GM19372 (cell line): ENCODE measurements at regions not wholly inside any gene's neighbourhood (a gene's known extent, or its start where the extent isn't known, plus 50 kb on each side); places are given as distances from the start of the nearest gene placed in this dataset.
"Not testable (repeated sequence)": the region's sequence is repeated elsewhere in the genome, so short reads cannot be mapped to it uniquely, and the experiment has no call there.

ENCODE experiments used
- ATAC-seq: cut with Tn5 transposase; IDR thresholded peaks from one replicate; pipeline ENCODE4 v1.9.1; 2021; ENCODE audit warnings: mild to moderate bottlenecking, low read depth, moderate library complexity; ENCODE audit not compliant: unreplicated experiment

- ATAC-seq: no peak
These were observed 402.1 kb upstream of the SEMA6A start for GRCh38 chr5:116976767-116977166.

GRCh38 chr5:116971131-116971530 lies 396.5 kb upstream of the SEMA6A start:
- ATAC-seq: no peak

GRCh38 chr5:116970318-116970717 lies 395.7 kb upstream of the SEMA6A start:
- no peak for ATAC-seq

GRCh38 chr5:116964438-116964837 lies 389.8 kb upstream of the SEMA6A start:
- ATAC-seq: no peak

- no peak for ATAC-seq
These were observed 386.4 kb upstream of the SEMA6A start for GRCh38 chr5:116961021-116961420.

GRCh38 chr5:116959843-116960242 lies 385.2 kb upstream of the SEMA6A start:
- ATAC-seq: no peak

- no peak for ATAC-seq
These were observed 378.8 kb upstream of the SEMA6A start for GRCh38 chr5:116953251-116953930.

- ATAC-seq: no peak
These were observed 376.6 kb upstream of the SEMA6A start for GRCh38 chr5:116951219-116951618.

- ATAC-seq: peak; percentile 100
These were observed 373.3 kb upstream of the SEMA6A start for GRCh38 chr5:116947691-116948528.

- ATAC-seq: not testable (repeated sequence)
These were observed 371.2 kb upstream of the SEMA6A start for GRCh38 chr5:116945613-116946382.

GRCh38 chr5:116944183-116944582 lies 369.6 kb upstream of the SEMA6A start:
- ATAC-seq: no peak

- no peak for ATAC-seq
These were observed 368.0 kb upstream of the SEMA6A start for GRCh38 chr5:116942622-116943021.

GRCh38 chr5:116939641-116940040 lies 365.0 kb upstream of the SEMA6A start:
- no peak for ATAC-seq

- no peak for ATAC-seq
These were observed 363.9 kb upstream of the SEMA6A start for GRCh38 chr5:116938488-116938887.

GRCh38 chr5:116935561-116936162 lies 361.0 kb upstream of the SEMA6A start:
- no peak for ATAC-seq

- ATAC-seq: no peak
These were observed 356.0 kb upstream of the SEMA6A start for GRCh38 chr5:116930616-116931015.

GRCh38 chr5:116923344-116923743 lies 348.7 kb upstream of the SEMA6A start:
- ATAC-seq: no peak

- peak; percentile 90 for ATAC-seq
These were observed 347.9 kb upstream of the SEMA6A start for GRCh38 chr5:116922532-116922931.

GRCh38 chr5:116914869-116915504 lies 340.4 kb upstream of the SEMA6A start:
- ATAC-seq: no peak

GRCh38 chr5:116912221-116912620 lies 337.6 kb upstream of the SEMA6A start:
- no peak for ATAC-seq
